NCI-H748 (cell line): ENCODE measurements at regions not wholly inside any gene's neighbourhood (a gene's known extent, or its start where the extent isn't known, plus 50 kb on each side); places are given as distances from the start of the nearest gene placed in this dataset.

ENCODE experiments used
- DNase-seq: peaks from one replicate; lab custom pipeline; 2025; ENCODE audit not compliant: unreplicated experiment; lab: John Stamatoyannopoulos, UW

- no peak for DNase-seq
Measured at GRCh38 chr3:64357481-64357880, 132.2 kb upstream of the PRICKLE2 start.

GRCh38 chr3:64355401-64355807 is 130.1 kb upstream of the PRICKLE2 start:
- no peak for DNase-seq

GRCh38 chr3:64354956-64355355 is 129.7 kb upstream of the PRICKLE2 start:
- DNase-seq, result no peak

- DNase-seq, result no peak
Measured at GRCh38 chr3:64354221-64354620, 129.0 kb upstream of the PRICKLE2 start.

- no peak for DNase-seq
Measured at GRCh38 chr3:64353226-64353625, 128.0 kb upstream of the PRICKLE2 start.

- DNase-seq, result no peak
Measured at GRCh38 chr3:64352639-64352992, 127.3 kb upstream of the PRICKLE2 start.

GRCh38 chr3:64351713-64352638 is 126.7 kb upstream of the PRICKLE2 start:
- no peak for DNase-seq

GRCh38 chr3:64349551-64349950 is 124.3 kb upstream of the PRICKLE2 start:
- no peak for DNase-seq

- peak; percentile 5 for DNase-seq
Measured at GRCh38 chr3:64345371-64345770, 120.1 kb upstream of the PRICKLE2 start.

- no peak for DNase-seq
Measured at GRCh38 chr3:64344721-64345207, 119.5 kb upstream of the PRICKLE2 start.

GRCh38 chr3:64343689-64344430 is 118.6 kb upstream of the PRICKLE2 start:
- no peak for DNase-seq

GRCh38 chr3:64342940-64343688 is 117.8 kb upstream of the PRICKLE2 start:
- DNase-seq, result no peak

- DNase-seq, result no peak
Measured at GRCh38 chr3:64341296-64341695, 116.0 kb upstream of the PRICKLE2 start.

- no peak for DNase-seq
Measured at GRCh38 chr3:64340641-64341101, 115.4 kb upstream of the PRICKLE2 start.

GRCh38 chr3:64336488-64336887 is 111.2 kb upstream of the PRICKLE2 start:
- DNase-seq, result no peak

GRCh38 chr3:64332459-64333350 is 107.4 kb upstream of the PRICKLE2 start:
- no peak for DNase-seq

- DNase-seq, result peak; percentile 87
Measured at GRCh38 chr3:64331605-64332004, 106.3 kb upstream of the PRICKLE2 start.

GRCh38 chr3:64329037-64329436 is 103.8 kb upstream of the PRICKLE2 start:
- peak; percentile 2 for DNase-seq

GRCh38 chr3:64327100-64327804 is 102.0 kb upstream of the PRICKLE2 start:
- no peak for DNase-seq

GRCh38 chr3:64321747-64322146 is 96.5 kb upstream of the PRICKLE2 start:
- no peak for DNase-seq
